ENCODE measurements at regions not wholly inside any gene's neighbourhood (a gene's known extent, or its start where the extent isn't known, plus 50 kb on each side); places are given as distances from the start of the nearest gene placed in this dataset.
A peak's percentile ranks its signal among the peaks of the same experiment; 100 is the strongest.

GRCh38 chr9:27749838-27750237 is 176.6 kb upstream of the C9orf72 start:
- FAIRE-seq (peak; percentile 81), DNase-seq (ENCODE audit: low spot score) (no peak)

- no peak for DNase-seq (ENCODE audit: low spot score)
- no peak for FAIRE-seq
Measured at GRCh38 chr9:27750566-27750965, 177.3 kb upstream of the C9orf72 start.

- DNase-seq (ENCODE audit: low spot score), result no peak
- FAIRE-seq, result peak; percentile 68
Measured at GRCh38 chr9:27752069-27752468, 178.8 kb upstream of the C9orf72 start.

GRCh38 chr9:27755846-27756245 is 182.6 kb upstream of the C9orf72 start:
- peak; percentile 89 for FAIRE-seq
- no peak for DNase-seq (ENCODE audit: low spot score)

- peak; percentile 62 for FAIRE-seq
- DNase-seq (ENCODE audit: low spot score), result no peak
Measured at GRCh38 chr9:27756418-27756817, 183.1 kb upstream of the C9orf72 start.

- no peak for FAIRE-seq
Measured at GRCh38 chr9:27763831-27764230, 190.6 kb upstream of the C9orf72 start.

GRCh38 chr9:27765266-27766072 is 192.2 kb upstream of the C9orf72 start:
- FAIRE-seq (peak; percentile 95), DNase-seq (ENCODE audit: low spot score) (no peak)

More at GRCh38 chr9:27763831-27764230, 190.6 kb upstream of the C9orf72 start:
- peak; percentile 34 for DNase-seq (ENCODE audit: low spot score)

- FAIRE-seq (no peak), DNase-seq (ENCODE audit: low spot score) (no peak)
Measured at GRCh38 chr9:27766073-27766835, 193.0 kb upstream of the C9orf72 start.

- DNase-seq (ENCODE audit: low spot score), result no peak
- FAIRE-seq, result no peak
Measured at GRCh38 chr9:27768781-27769180, 195.5 kb upstream of the C9orf72 start.

- FAIRE-seq (no peak), DNase-seq (ENCODE audit: low spot score) (no peak)
Measured at GRCh38 chr9:27770541-27770940, 197.3 kb upstream of the C9orf72 start.

- FAIRE-seq (peak; percentile 67), DNase-seq (ENCODE audit: low spot score) (peak; percentile 62)
Measured at GRCh38 chr9:27771803-27772545, 198.7 kb upstream of the C9orf72 start.

GRCh38 chr9:27784847-27785713 is 211.8 kb upstream of the C9orf72 start:
- FAIRE-seq (peak; percentile 96), DNase-seq (ENCODE audit: low spot score) (no peak)

- peak; percentile 52 for DNase-seq (ENCODE audit: low spot score)
- FAIRE-seq, result peak; percentile 13
Measured at GRCh38 chr9:27785714-27786100, 212.4 kb upstream of the C9orf72 start.

GRCh38 chr9:27787891-27788290 is 214.6 kb upstream of the C9orf72 start:
- FAIRE-seq (no peak), DNase-seq (ENCODE audit: low spot score) (no peak)

- peak; percentile 62 for DNase-seq (ENCODE audit: low spot score)
- FAIRE-seq, result no peak
Measured at GRCh38 chr9:27791311-27791710, 218.0 kb upstream of the C9orf72 start.

- DNase-seq (ENCODE audit: low spot score) (no peak), FAIRE-seq (no peak)
Measured at GRCh38 chr9:27792971-27793689, 219.8 kb upstream of the C9orf72 start.

- DNase-seq (ENCODE audit: low spot score) (no peak), FAIRE-seq (no peak)
Measured at GRCh38 chr9:27799326-27799725, 226.0 kb upstream of the C9orf72 start.

- FAIRE-seq (no peak), DNase-seq (ENCODE audit: low spot score) (no peak)
Measured at GRCh38 chr9:27800159-27800558, 226.9 kb upstream of the C9orf72 start.

GRCh38 chr9:27800692-27801370 is 227.6 kb upstream of the C9orf72 start:
- peak; percentile 63 for FAIRE-seq
- DNase-seq (ENCODE audit: low spot score), result no peak

GRCh38 chr9:27801545-27801944 is 228.3 kb upstream of the C9orf72 start:
- FAIRE-seq (no peak), DNase-seq (ENCODE audit: low spot score) (no peak)

All from urothelium cell line (cell line).